Calu3 (cell line): ENCODE measurements at regions not wholly inside any gene's neighbourhood (a gene's known extent, or its start where the extent isn't known, plus 50 kb on each side); places are given as distances from the start of the nearest gene placed in this dataset.

Experiments
- BruUV-seq: library from RNA; stranded (reverse); fragments of 400-500 nt; replicated peaks from 2 replicates; lab custom pipeline; 2021; lab: Mats Ljungman, UMichigan
- CTCF ChIA-PET: fragments of 300-600 bp; sonication (Branson Sonifier 250); formaldehyde crosslinking; loops from one replicate; lab custom pipeline; 2022; ENCODE audit warnings: antibody characterized with exemption; lab: Charles Lee
- DNase-seq: peaks from one replicate; pipeline ENCODE4 v3.0.0; 2022
- H3K27ac Mint-ChIP-seq: one replicate; pipeline ENCODE4 v1.8.0; 2022; ENCODE audit warnings: mixed read lengths; ENCODE audit not compliant: unreplicated experiment
- H3K27me3 Mint-ChIP-seq: one replicate; pipeline ENCODE4 v1.8.0; 2022; ENCODE audit warnings: mixed read lengths; ENCODE audit not compliant: unreplicated experiment
- H3K36me3 Mint-ChIP-seq: one replicate; pipeline ENCODE4 v1.8.0; 2022; ENCODE audit warnings: mild to moderate bottlenecking, moderate library complexity, mixed read lengths; ENCODE audit not compliant: insufficient read depth, unreplicated experiment
- H3K4me1 Mint-ChIP-seq: one replicate; pipeline ENCODE4 v1.8.0; 2022; ENCODE audit warnings: mild to moderate bottlenecking, low read depth, mixed read lengths; ENCODE audit not compliant: unreplicated experiment
- H3K4me3 Mint-ChIP-seq: one replicate; pipeline ENCODE4 v1.8.0; 2022; ENCODE audit warnings: mild to moderate bottlenecking, low read depth, moderate library complexity, mixed read lengths; ENCODE audit not compliant: unreplicated experiment
- H3K9me3 Mint-ChIP-seq: one replicate; pipeline ENCODE4 v1.8.0; 2022; ENCODE audit warnings: low read depth, mixed read lengths; ENCODE audit not compliant: unreplicated experiment
- intact Hi-C: fragments of 100-400 bp; cut with micrococcal nuclease; formaldehyde crosslinking; loops from one replicate; pipeline ENCODE4 v1.10.0; 2022; ENCODE audit not compliant: unreplicated experiment
- TF ChIP-seq, protein P1 (sequence below): fragments of 200-600 bp; IDR thresholded peaks from one replicate; pipeline ENCODE4 v1.8.0; 2022; ENCODE audit warnings: antibody characterized with exemption; ENCODE audit not compliant: unreplicated experiment

GRCh38 chr4:11019451-11020240 is 335.1 kb upstream of the CLNK start:
- H3K27ac Mint-ChIP-seq: no peak overlapping the region
- CTCF ChIA-PET: no interaction called here
- no peak for DNase-seq
- H3K4me3 Mint-ChIP-seq: no peak overlapping the region
- TF ChIP-seq, protein P1, sequence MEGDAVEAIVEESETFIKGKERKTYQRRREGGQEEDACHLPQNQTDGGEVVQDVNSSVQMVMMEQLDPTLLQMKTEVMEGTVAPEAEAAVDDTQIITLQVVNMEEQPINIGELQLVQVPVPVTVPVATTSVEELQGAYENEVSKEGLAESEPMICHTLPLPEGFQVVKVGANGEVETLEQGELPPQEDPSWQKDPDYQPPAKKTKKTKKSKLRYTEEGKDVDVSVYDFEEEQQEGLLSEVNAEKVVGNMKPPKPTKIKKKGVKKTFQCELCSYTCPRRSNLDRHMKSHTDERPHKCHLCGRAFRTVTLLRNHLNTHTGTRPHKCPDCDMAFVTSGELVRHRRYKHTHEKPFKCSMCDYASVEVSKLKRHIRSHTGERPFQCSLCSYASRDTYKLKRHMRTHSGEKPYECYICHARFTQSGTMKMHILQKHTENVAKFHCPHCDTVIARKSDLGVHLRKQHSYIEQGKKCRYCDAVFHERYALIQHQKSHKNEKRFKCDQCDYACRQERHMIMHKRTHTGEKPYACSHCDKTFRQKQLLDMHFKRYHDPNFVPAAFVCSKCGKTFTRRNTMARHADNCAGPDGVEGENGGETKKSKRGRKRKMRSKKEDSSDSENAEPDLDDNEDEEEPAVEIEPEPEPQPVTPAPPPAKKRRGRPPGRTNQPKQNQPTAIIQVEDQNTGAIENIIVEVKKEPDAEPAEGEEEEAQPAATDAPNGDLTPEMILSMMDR: no peak
- intact Hi-C loops: no loop called here
- no TSS peak for BruUV-seq
- no peaks in the 10 kb centered on the region for H3K36me3 Mint-ChIP-seq
- H3K9me3 Mint-ChIP-seq: no peaks in the 10 kb centered on the region
- peaks cover 24% of the 10 kb centered on the region for H3K27me3 Mint-ChIP-seq
- H3K4me1 Mint-ChIP-seq: no peaks in the 10 kb centered on the region

DNA sequence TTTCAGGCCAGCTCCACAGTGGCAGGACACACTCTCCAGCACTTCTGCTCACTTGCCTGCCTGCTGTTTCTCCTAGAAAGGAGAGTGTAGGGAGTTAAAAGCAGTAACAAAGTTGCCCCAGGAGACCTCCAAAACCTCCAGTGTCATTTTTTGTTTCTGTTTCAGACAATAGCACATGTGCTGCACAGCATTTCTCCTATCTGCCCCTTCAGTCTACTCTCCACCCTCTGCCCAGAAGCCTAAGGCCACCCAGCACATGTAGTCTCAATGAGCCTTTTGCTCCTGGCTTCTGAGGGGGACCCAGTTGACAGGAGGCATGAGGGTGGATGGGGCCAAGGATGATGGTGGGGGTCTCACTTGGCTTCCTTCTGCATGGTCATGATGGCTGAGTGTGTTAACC is 329.6 kb upstream of the CLNK start:
- DNase-seq: no peak
- BruUV-seq: no TSS peak
- CTCF ChIA-PET: no interaction called here
- intact Hi-C loops: no loop called here
- TF ChIP-seq, protein P1: no peak
- Mint-ChIP-seq H3K4me1 (no peaks in the 10 kb centered on the region), H3K27ac (no peak overlapping the region), H3K4me3 (no peak overlapping the region), H3K9me3 (no peaks in the 10 kb centered on the region), H3K27me3 (no peaks in the 10 kb centered on the region), H3K36me3 (no peaks in the 10 kb centered on the region)

DNA sequence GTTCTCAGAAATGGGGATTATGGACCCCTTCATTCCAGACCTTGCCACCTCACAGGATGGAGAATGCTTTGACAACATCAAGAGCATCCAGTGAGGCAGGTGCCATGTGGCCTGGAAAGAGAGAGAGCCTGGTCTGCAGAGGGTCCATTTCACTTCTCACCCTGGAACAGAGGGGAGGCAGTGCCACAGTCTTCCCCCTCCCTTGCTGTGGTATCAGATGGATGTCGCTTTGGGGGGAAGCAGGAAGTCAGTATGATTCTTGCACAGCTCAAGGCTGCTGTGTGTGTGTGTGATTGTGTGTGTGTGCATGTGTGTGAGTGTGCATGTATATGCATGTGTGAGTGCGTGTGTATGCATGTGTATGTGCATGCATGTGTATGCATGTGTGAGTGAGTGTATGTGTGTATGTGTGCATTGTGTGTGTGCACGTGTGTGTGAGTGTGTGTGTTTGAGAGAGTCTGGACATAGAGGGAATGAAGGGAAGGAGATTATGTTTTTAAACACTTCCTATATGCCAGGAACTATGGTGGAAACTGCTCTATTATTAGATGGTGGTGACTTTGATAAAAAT is 328.6 kb upstream of the CLNK start:
- Mint-ChIP-seq H3K4me3 (no peak overlapping the region), H3K36me3 (no peaks in the 10 kb centered on the region), H3K4me1 (no peaks in the 10 kb centered on the region), H3K27ac (no peak overlapping the region), H3K27me3 (peaks cover 2% of the 10 kb centered on the region), H3K9me3 (no peaks in the 10 kb centered on the region)
- no peak for DNase-seq
- intact Hi-C loops: no loop called here
- TF ChIP-seq, protein P1: no peak
- CTCF ChIA-PET: no interaction called here
- BruUV-seq: no TSS peak

- DNase-seq: no peak
- TF ChIP-seq, protein P1: no peak
- peaks cover 2% of the 10 kb centered on the region for H3K9me3 Mint-ChIP-seq
- peaks cover 16% of the 10 kb centered on the region for H3K27me3 Mint-ChIP-seq
- CTCF ChIA-PET: no interaction called here
- H3K27ac Mint-ChIP-seq: no peak overlapping the region
- H3K4me3 Mint-ChIP-seq: no peak overlapping the region
- intact Hi-C loops: no loop called here
- no TSS peak for BruUV-seq
- no peaks in the 10 kb centered on the region for H3K4me1 Mint-ChIP-seq
- H3K36me3 Mint-ChIP-seq: no peaks in the 10 kb centered on the region
Measured at GRCh38 chr4:11011249-11011648, 326.7 kb upstream of the CLNK start.
